Gastroesophageal sphincter (tissue), 3 donors: ENCODE measurements at regions not wholly inside any gene's neighbourhood (a gene's known extent, or its start where the extent isn't known, plus 50 kb on each side); places are given as distances from the start of the nearest gene placed in this dataset.

ENCODE experiments used
- CTCF ChIP-seq, 4 experiments: fragments of 200-600 bp in 2 of 4; fragments of 450-650 bp in 2 of 4; sonication (generic) in 1 of 4; IDR thresholded peaks; one replicate each; pipeline ENCODE4 v1.5.1; 2017 to 2019; ENCODE audit warnings: antibody characterized with exemption in 4 of 4, mild to moderate bottlenecking in 2 of 4, moderate library complexity in 2 of 4
- EP300 ChIP-seq: sonication (generic); formaldehyde crosslinking; IDR thresholded peaks from one replicate; pipeline ENCODE4 v1.6.1; 2017; ENCODE audit warnings: antibody characterized with exemption, mild to moderate bottlenecking
- POLR2A ChIP-seq, 2 donors: fragments of 450-650 bp; IDR thresholded peaks; one replicate each; pipeline ENCODE4 v1.6.1; 2017; ENCODE audit warnings: antibody characterized with exemption in 2 of 2, mild to moderate bottlenecking in 2 of 2, moderate library complexity in 1 of 2
- POLR2AphosphoS5 ChIP-seq: sonication (generic); formaldehyde crosslinking; IDR thresholded peaks from one replicate; pipeline ENCODE4 v1.6.1; 2017; ENCODE audit warnings: antibody characterized with exemption

GRCh38 chr20:57034001-57034400 is 232.4 kb downstream of the BMP7 start:
- TF ChIP-seq POLR2A (IDR thresholded peaks at IDR 0.05) (no peak), CTCF (IDR thresholded peaks at IDR 0.05) (no peak), POLR2AphosphoS5 (no peak), EP300 (no peak)
